Cardiac fibroblast (primary cell): ENCODE measurements at regions not wholly inside any gene's neighbourhood (a gene's known extent, or its start where the extent isn't known, plus 50 kb on each side); places are given as distances from the start of the nearest gene placed in this dataset.

ENCODE experiments used
- DNase-seq, 2 donors: peaks; one replicate each; pipeline versions ENCODE4 v3.0.0 to v3.0.0-alpha.2; 2010; ENCODE audit warnings: low read depth in 2 of 2
- H3K4me3 ChIP-seq, 2 donors: replicated peaks in 1 of 2; 1 replicate in 1 of 2; 2 replicates in 1 of 2; pipeline ENCODE4 v1.5.1; 2011; ENCODE audit warnings: low read depth in 2 of 2, low read length in 2 of 2, mild to moderate bottlenecking in 2 of 2, moderate library complexity in 1 of 2
- CTCF ChIP-seq: IDR thresholded peaks from one replicate; pipeline ENCODE4 v1.5.1; 2011; ENCODE audit warnings: low read depth, mild to moderate bottlenecking, low read length, inconsistent platforms

DNA sequence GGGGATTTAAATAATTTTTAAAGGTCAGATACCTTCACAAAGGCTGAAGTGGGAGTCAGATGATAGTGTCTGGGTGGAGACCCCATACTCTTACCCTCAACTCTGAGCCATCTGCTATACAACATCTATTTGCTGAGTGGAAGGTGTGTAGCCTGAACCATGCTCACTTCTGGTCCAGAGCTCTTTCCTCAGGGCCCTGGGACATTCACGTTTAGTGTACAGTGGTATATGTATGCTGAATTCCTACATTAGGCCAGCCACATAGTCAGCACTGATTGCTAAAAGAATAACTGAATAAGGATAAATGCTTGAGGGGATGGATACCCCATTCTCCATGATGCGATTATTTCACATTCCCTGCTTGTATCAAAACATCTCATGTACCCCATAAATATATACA is 107.3 kb downstream of the KIF26A start:
- DNase-seq: no peak
- TF ChIP-seq CTCF: no peak
- H3K4me3 ChIP-seq: no peak overlapping the region

GRCh38 chr14:104246401-104247335 is 108.3 kb downstream of the KIF26A start:
- no peak for DNase-seq
- TF ChIP-seq CTCF: no peak
- H3K4me3 ChIP-seq: no peak overlapping the region

DNA sequence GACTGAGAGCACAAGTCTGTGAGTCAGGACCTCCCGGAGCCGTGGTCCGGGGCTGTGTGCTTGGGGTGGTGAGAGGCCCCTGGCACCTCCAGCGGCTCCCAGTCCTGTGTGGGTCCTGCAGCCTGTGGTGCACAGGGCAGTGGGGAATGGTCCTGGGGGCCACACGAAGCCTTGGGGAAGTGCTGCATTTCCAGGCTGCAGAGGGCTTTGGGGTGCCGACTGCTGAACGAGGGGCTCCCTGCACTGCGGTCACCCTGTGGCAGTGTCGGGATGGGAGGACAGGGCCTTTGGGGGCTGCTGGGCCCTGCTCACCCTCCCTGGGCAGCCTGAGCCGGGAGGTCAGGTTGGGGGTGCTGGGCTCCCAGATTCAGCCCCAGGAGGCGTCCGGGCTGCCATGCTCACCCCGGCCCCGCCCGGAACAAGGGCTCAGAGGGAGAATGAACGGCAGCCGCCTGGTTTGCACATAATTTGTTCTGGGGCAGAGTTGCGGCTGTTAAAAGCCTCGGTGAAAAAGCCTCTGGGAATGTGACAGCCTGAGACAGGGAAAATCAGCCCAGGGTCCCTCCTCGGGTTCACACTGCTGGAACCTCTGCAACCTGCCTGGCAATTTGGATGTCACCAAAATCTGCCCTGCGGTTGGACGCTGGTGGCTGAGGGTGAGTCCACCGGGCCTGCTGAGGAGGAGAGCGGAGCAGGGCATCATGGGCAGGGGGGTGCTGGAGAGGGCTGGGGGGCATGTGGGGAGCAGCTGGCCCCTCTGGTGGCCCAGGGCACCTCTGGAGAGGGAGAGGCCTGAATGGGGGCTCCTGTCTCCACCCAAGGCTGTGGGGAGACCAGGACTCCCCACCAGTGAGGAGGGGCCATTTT is 109.2 kb downstream of the KIF26A start:
- H3K4me3 ChIP-seq: no peak overlapping the region
- no peak for DNase-seq
- TF ChIP-seq CTCF: no peak

GRCh38 chr14:104248203-104249055 is 110.0 kb downstream of the KIF26A start:
- no peak for DNase-seq
- no peak overlapping the region for H3K4me3 ChIP-seq
- TF ChIP-seq CTCF: no peak

GRCh38 chr14:104249089-104249488 is 110.7 kb downstream of the KIF26A start:
- DNase-seq: no peak
- H3K4me3 ChIP-seq: no peak overlapping the region
- no peak for TF ChIP-seq CTCF

- H3K4me3 ChIP-seq: no peak overlapping the region
- DNase-seq: no peak
- no peak for TF ChIP-seq CTCF
These were observed 111.3 kb downstream of the KIF26A start for GRCh38 chr14:104249706-104250105.
